AG04450 (cell line): ENCODE measurements at regions not wholly inside any gene's neighbourhood (a gene's known extent, or its start where the extent isn't known, plus 50 kb on each side); places are given as distances from the start of the nearest gene placed in this dataset.

ENCODE experiments used
- CTCF ChIA-PET: fragments of 300-600, 350-600 bp; formaldehyde crosslinking; extraction: SDS; loops from one replicate; lab custom pipeline; 2022; ENCODE audit warnings: antibody characterized with exemption, inconsistent platforms; lab: Charles Lee
- POLR2A ChIA-PET: fragments of 350-600 bp; formaldehyde crosslinking; extraction: SDS; loops from one replicate; lab custom pipeline; 2021; ENCODE audit warnings: antibody characterized with exemption, inconsistent platforms; lab: Yijun Ruan, JAX
- DNase-seq: peaks from one replicate; pipeline ENCODE4 v3.0.0-alpha.2; 2011; ENCODE audit warnings: low read depth, low spot score
- H3K27ac ChIP-seq: one replicate; pipeline ENCODE4 v1.5.1; 2012; ENCODE audit warnings: low read depth, low read length, control low read depth
- H3K27me3 ChIP-seq: one replicate; pipeline ENCODE4 v1.6.0; 2012; ENCODE audit warnings: low read length; ENCODE audit not compliant: control insufficient read depth, insufficient read depth
- H3K4me3 ChIP-seq: 2 replicates; pipeline ENCODE4 v1.5.1; 2011; ENCODE audit warnings: mild to moderate bottlenecking, low read depth, low read length, control low read depth
- H3K9me3 ChIP-seq: 2 replicates; pipeline ENCODE4 v1.5.1; 2012; ENCODE audit warnings: low read length; ENCODE audit not compliant: control insufficient read depth, insufficient read depth
- CTCF ChIP-seq: IDR thresholded peaks from 2 replicates; pipeline ENCODE4 v1.5.1; 2011; ENCODE audit warnings: low read depth, low read length, control low read depth, inconsistent platforms

- Histone ChIP-seq H3K27ac (no peak overlapping the region), H3K4me3 (no peak overlapping the region), H3K27me3 (no peaks in the 10 kb centered on the region), H3K9me3 (no peaks in the 10 kb centered on the region)
- ChIA-PET CTCF (no interaction called here), POLR2A (no interaction called here)
- no peak for DNase-seq
- no peak for TF ChIP-seq CTCF
Observed at GRCh38 chr1:219081943-219082925, 91.4 kb upstream of the LYPLAL1 start.

GRCh38 chr1:219083631-219084030 is 90.0 kb upstream of the LYPLAL1 start:
- ChIA-PET CTCF (interaction anchor here (0.6 kb wide), 2 partner anchors 17 to 438 kb away, joined by 3 read pairs; no protein-coding TSS in a partner anchor), POLR2A (no interaction called here)
- DNase-seq: no peak
- no peak for TF ChIP-seq CTCF
- no peaks in the 10 kb centered on the region for H3K27me3 ChIP-seq
- no peak overlapping the region for H3K4me3 ChIP-seq
- no peaks in the 10 kb centered on the region for H3K9me3 ChIP-seq
- no peak overlapping the region for H3K27ac ChIP-seq

- ChIA-PET CTCF (no interaction called here), POLR2A (no interaction called here)
- no peak overlapping the region for H3K4me3 ChIP-seq
- H3K9me3 ChIP-seq: no peaks in the 10 kb centered on the region
- no peak overlapping the region for H3K27ac ChIP-seq
- DNase-seq: no peak
- TF ChIP-seq CTCF: no peak
- no peaks in the 10 kb centered on the region for H3K27me3 ChIP-seq
Observed at GRCh38 chr1:219085082-219085481, 88.6 kb upstream of the LYPLAL1 start.

GRCh38 chr1:219085988-219086387 is 87.7 kb upstream of the LYPLAL1 start:
- POLR2A ChIA-PET: no interaction called here
- Histone ChIP-seq H3K27ac (no peak overlapping the region), H3K9me3 (no peaks in the 10 kb centered on the region), H3K4me3 (no peak overlapping the region), H3K27me3 (no peaks in the 10 kb centered on the region)
- CTCF ChIA-PET: interaction anchor here (1.6 kb wide), 1 partner anchor 19 kb away, joined by 7 read pairs; no protein-coding TSS in a partner anchor
- DNase-seq: no peak
- no peak for TF ChIP-seq CTCF

- Histone ChIP-seq H3K27ac (no peak overlapping the region), H3K9me3 (no peaks in the 10 kb centered on the region), H3K27me3 (no peaks in the 10 kb centered on the region), H3K4me3 (no peak overlapping the region)
- no peak for TF ChIP-seq CTCF
- CTCF ChIA-PET: interaction anchor here (1.6 kb wide), 1 partner anchor 20 kb away, joined by 7 read pairs; no protein-coding TSS in a partner anchor
- DNase-seq: no peak
- POLR2A ChIA-PET: no interaction called here
Observed at GRCh38 chr1:219086956-219087469, 86.7 kb upstream of the LYPLAL1 start.
